ENCODE measurements at regions not wholly inside any gene's neighbourhood (a gene's known extent, or its start where the extent isn't known, plus 50 kb on each side); places are given as distances from the start of the nearest gene placed in this dataset.

DNA sequence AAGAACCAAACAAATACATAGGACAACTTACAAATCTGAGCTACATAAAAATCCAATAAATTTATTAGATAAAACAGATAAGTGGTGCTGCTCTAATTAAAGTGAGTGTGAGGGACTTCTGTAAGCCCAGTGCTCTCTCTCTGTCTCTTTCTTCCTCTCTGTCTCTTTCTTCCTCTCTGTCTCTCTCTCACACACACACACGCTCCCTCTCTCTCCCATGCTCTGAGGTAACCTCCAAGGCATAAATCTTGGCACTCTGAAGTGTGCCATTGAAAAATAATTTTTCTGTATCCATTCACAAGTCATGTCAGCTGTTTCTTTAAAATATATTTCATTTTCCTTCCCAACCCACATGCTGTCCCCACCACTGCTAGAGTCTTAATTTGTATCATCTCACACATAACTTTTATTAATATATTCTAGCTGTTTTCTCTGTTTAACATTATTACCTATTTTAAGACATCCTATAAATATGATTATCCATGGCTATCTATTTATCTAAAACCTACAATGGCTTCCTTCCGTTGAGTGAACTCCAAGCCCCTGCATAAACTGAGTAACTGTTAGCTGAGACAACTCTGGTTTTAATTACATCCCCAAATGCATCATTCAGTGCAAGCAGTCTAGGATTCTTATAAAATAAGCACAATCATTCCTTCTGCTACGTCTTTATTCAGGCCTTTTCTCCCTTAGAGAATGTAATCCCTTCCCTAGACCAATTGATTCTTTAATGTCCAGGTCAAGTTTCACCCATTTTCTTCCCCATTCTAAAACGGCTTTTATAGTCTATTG lies 57.4 kb upstream of the SLC5A12 start:
- TF ChIP-seq, protein P1, sequence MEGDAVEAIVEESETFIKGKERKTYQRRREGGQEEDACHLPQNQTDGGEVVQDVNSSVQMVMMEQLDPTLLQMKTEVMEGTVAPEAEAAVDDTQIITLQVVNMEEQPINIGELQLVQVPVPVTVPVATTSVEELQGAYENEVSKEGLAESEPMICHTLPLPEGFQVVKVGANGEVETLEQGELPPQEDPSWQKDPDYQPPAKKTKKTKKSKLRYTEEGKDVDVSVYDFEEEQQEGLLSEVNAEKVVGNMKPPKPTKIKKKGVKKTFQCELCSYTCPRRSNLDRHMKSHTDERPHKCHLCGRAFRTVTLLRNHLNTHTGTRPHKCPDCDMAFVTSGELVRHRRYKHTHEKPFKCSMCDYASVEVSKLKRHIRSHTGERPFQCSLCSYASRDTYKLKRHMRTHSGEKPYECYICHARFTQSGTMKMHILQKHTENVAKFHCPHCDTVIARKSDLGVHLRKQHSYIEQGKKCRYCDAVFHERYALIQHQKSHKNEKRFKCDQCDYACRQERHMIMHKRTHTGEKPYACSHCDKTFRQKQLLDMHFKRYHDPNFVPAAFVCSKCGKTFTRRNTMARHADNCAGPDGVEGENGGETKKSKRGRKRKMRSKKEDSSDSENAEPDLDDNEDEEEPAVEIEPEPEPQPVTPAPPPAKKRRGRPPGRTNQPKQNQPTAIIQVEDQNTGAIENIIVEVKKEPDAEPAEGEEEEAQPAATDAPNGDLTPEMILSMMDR (IDR thresholded peaks at IDR 0.05) = no peak
- no peak for TF ChIP-seq POLR2A (IDR thresholded peaks at IDR 0.05)
